ENCODE measurements at regions not wholly inside any gene's neighbourhood (a gene's known extent, or its start where the extent isn't known, plus 50 kb on each side); places are given as distances from the start of the nearest gene placed in this dataset.

GRCh38 chr2:226040344-226040900 lies 640.9 kb downstream of the NYAP2 start:
- WGBS, 2 donors: 68 to 74% methylated on average over 2 of the region's 2 CpGs
- no peak for DNase-seq
- Histone ChIP-seq H3K27ac (peak overlapping the region; percentile 28 to 72 (median 54)), H3K9me3 (no peaks in the 10 kb centered on the region), H3K36me3 (no peaks in the 10 kb centered on the region), H3K4me3 (replicated peaks in 1 of 3) (no peak overlapping the region), H3K4me1 (peaks cover 16 to 18% of the 10 kb centered on the region in 2 donors), H3K27me3 (no peaks in the 10 kb centered on the region)
- intact Hi-C loops (cut with DNase I): no loop called here
- TF ChIP-seq POLR2A (IDR thresholded peaks at IDR 0.05) (no peak), CTCF (IDR thresholded peaks at IDR 0.05) (no peak)

GRCh38 chr2:226037526-226037925 lies 638.0 kb downstream of the NYAP2 start:
- no peaks in the 10 kb centered on the region for H3K36me3 ChIP-seq
- TF ChIP-seq POLR2A (IDR thresholded peaks at IDR 0.05): no peak
- no peak for TF ChIP-seq CTCF (IDR thresholded peaks at IDR 0.05)
- intact Hi-C loops (cut with DNase I): no loop called here
- no peaks in the 10 kb centered on the region for H3K27me3 ChIP-seq
- DNase-seq: no peak
- no peak overlapping the region for H3K4me3 ChIP-seq (replicated peaks in 1 of 3)
- WGBS, 2 donors: 91 to 92% methylated on average over 2 of the region's 2 CpGs
- H3K27ac ChIP-seq: no peak overlapping the region
- no peaks in the 10 kb centered on the region for H3K9me3 ChIP-seq
- peaks cover 8 to 11% of the 10 kb centered on the region in 2 donors for H3K4me1 ChIP-seq

- H3K4me1 ChIP-seq: peaks cover 0 to 3% of the 10 kb centered on the region in 2 donors
- H3K27ac ChIP-seq: peak overlapping the region; percentile 24 to 66 (median 55)
- H3K36me3 ChIP-seq: no peaks in the 10 kb centered on the region
- intact Hi-C loops (cut with DNase I): no loop called here
- H3K27me3 ChIP-seq: no peaks in the 10 kb centered on the region
- TF ChIP-seq CTCF (IDR thresholded peaks at IDR 0.05): no peak
- no peak for TF ChIP-seq POLR2A (IDR thresholded peaks at IDR 0.05)
- WGBS, 2 donors: 11 to 17% methylated on average over 6 of the region's 6 CpGs
- no peaks in the 10 kb centered on the region for H3K9me3 ChIP-seq
- peak overlapping the region in 2 of 3 donors; percentile 32 to 34 for H3K4me3 ChIP-seq (replicated peaks in 1 of 3)
- DNase-seq: no peak
These were observed 632.4 kb downstream of the NYAP2 start for GRCh38 chr2:226031647-226032501.

- WGBS, 2 donors: 2 to 3% methylated on average over 34 of the region's 34 CpGs
- H3K9me3 ChIP-seq: no peaks in the 10 kb centered on the region
- peaks cover 0 to 3% of the 10 kb centered on the region in 2 donors for H3K4me1 ChIP-seq
- DNase-seq: peak; percentile 76 to 78
- TF ChIP-seq CTCF (IDR thresholded peaks at IDR 0.05) (no peak), POLR2A (IDR thresholded peaks at IDR 0.05) (peak in 1 of 2 donors; percentile 68)
- H3K4me3 ChIP-seq (replicated peaks in 1 of 3): peak overlapping the region in 2 of 3 donors; percentile 32 to 34
- intact Hi-C loops (cut with DNase I): no loop called here
- H3K36me3 ChIP-seq: no peaks in the 10 kb centered on the region
- H3K27me3 ChIP-seq: no peaks in the 10 kb centered on the region
- peak overlapping the region; percentile 33 to 66 (median 55) for H3K27ac ChIP-seq
These were observed 631.5 kb downstream of the NYAP2 start for GRCh38 chr2:226030788-226031646.
